Activated CD8-positive, alpha-beta T cell treated with anti-CD3 and anti-CD28 coated beads for 36 hours (primary cell): ENCODE measurements at regions not wholly inside any gene's neighbourhood (a gene's known extent, or its start where the extent isn't known, plus 50 kb on each side); places are given as distances from the start of the nearest gene placed in this dataset.
"Not testable (repeated sequence)": the region's sequence is repeated elsewhere in the genome, so short reads cannot be mapped to it uniquely, and the experiment has no call there.

Experiments
- ATAC-seq: fragments of 200-7000 bp; cut with Tn5 transposase; one replicate; pipeline ENCODE4 v1.10.0; 2021; ENCODE audit warnings: mild to moderate bottlenecking, moderate library complexity
- CTCF ChIA-PET: fragments of 350-600 bp; sonication (Branson Sonifier 250); formaldehyde crosslinking; loops from one replicate; lab custom pipeline; 2021; ENCODE audit warnings: antibody characterized with exemption; lab: Charles Lee
- POLR2A ChIA-PET: fragments of 350-600 bp; sonication (Branson Sonifier 250); formaldehyde crosslinking; loops from one replicate; lab custom pipeline; 2021; ENCODE audit warnings: antibody characterized with exemption; lab: Charles Lee
- DNase-seq: peaks from one replicate; pipeline ENCODE4 v3.0.0-alpha.2; 2020
- H3K27ac Mint-ChIP-seq: one replicate; pipeline ENCODE4 v1.8.0; 2021; ENCODE audit warnings: mild to moderate bottlenecking, mixed read lengths
- H3K27me3 Mint-ChIP-seq: one replicate; pipeline ENCODE4 v1.8.0; 2021; ENCODE audit warnings: mixed read lengths
- H3K36me3 Mint-ChIP-seq: one replicate; pipeline ENCODE4 v1.8.0; 2021; ENCODE audit warnings: low read depth, mixed read lengths
- H3K4me1 Mint-ChIP-seq: one replicate; pipeline ENCODE4 v1.8.0; 2021; ENCODE audit warnings: low read depth, mixed read lengths
- H3K4me3 Mint-ChIP-seq: one replicate; pipeline ENCODE4 v1.8.0; 2021; ENCODE audit warnings: mild to moderate bottlenecking, moderate library complexity, mixed read lengths
- H3K9me3 Mint-ChIP-seq: one replicate; pipeline ENCODE4 v1.8.0; 2021; ENCODE audit warnings: mixed read lengths
- CTCF ChIP-seq: fragments of 200-600 bp; IDR thresholded peaks from one replicate; pipeline ENCODE4 v1.8.0; 2022; ENCODE audit warnings: antibody characterized with exemption, mild to moderate bottlenecking
- intact Hi-C: fragments of 100-400 bp; cut with micrococcal nuclease; formaldehyde crosslinking; loops from one replicate; pipeline ENCODE4 v1.10.0; 2022

GRCh38 chr1:207250431-207250830, 71.0 kb upstream of the CD55 start:
- Mint-ChIP-seq H3K4me3 (no peak overlapping the region), H3K27ac (no peak overlapping the region), H3K27me3 (no peaks in the 10 kb centered on the region), H3K36me3 (peaks cover 3% of the 10 kb centered on the region), H3K4me1 (peaks cover 3% of the 10 kb centered on the region), H3K9me3 (peaks cover 11% of the 10 kb centered on the region)
- ChIA-PET POLR2A (no interaction called here), CTCF (no interaction called here)
- no peak for TF ChIP-seq CTCF
- DNase-seq (no peak), ATAC-seq (no peak)
- intact Hi-C loops: no loop called here

GRCh38 chr1:207251066-207251465, 70.4 kb upstream of the CD55 start:
- Mint-ChIP-seq H3K9me3 (peaks cover 15% of the 10 kb centered on the region), H3K27me3 (no peaks in the 10 kb centered on the region), H3K4me3 (no peak overlapping the region), H3K27ac (no peak overlapping the region), H3K36me3 (peaks cover 4% of the 10 kb centered on the region), H3K4me1 (peaks cover 2% of the 10 kb centered on the region)
- DNase-seq (no peak), ATAC-seq (no peak)
- intact Hi-C loops: no loop called here
- CTCF ChIA-PET: no interaction called here
- POLR2A ChIA-PET: no interaction called here
- no peak for TF ChIP-seq CTCF

GRCh38 chr1:207256869-207257268, 64.6 kb upstream of the CD55 start:
- POLR2A ChIA-PET: no interaction called here
- CTCF ChIA-PET: interaction anchor here (0.7 kb wide), 1 partner anchor 765 kb away, joined by 3 read pairs; no protein-coding TSS in a partner anchor
- DNase-seq: no peak
- H3K36me3 Mint-ChIP-seq: peaks cover 4% of the 10 kb centered on the region
- peaks cover 26% of the 10 kb centered on the region for H3K9me3 Mint-ChIP-seq
- no peak for ATAC-seq
- H3K4me3 Mint-ChIP-seq: no peak overlapping the region
- no peak overlapping the region for H3K27ac Mint-ChIP-seq
- H3K27me3 Mint-ChIP-seq: no peaks in the 10 kb centered on the region
- intact Hi-C loops: no loop called here
- no peaks in the 10 kb centered on the region for H3K4me1 Mint-ChIP-seq
- no peak for TF ChIP-seq CTCF

GRCh38 chr1:207259391-207259790, 62.1 kb upstream of the CD55 start:
- Mint-ChIP-seq H3K27ac (no peak overlapping the region), H3K36me3 (peaks cover 2% of the 10 kb centered on the region), H3K4me3 (no peak overlapping the region), H3K9me3 (peaks cover 21% of the 10 kb centered on the region), H3K4me1 (no peaks in the 10 kb centered on the region), H3K27me3 (no peaks in the 10 kb centered on the region)
- no peak for DNase-seq
- intact Hi-C loops: no loop called here
- no peak for ATAC-seq
- ChIA-PET POLR2A (no interaction called here), CTCF (no interaction called here)
- TF ChIP-seq CTCF: no peak

GRCh38 chr1:207261971-207262370, 59.5 kb upstream of the CD55 start:
- no peak for TF ChIP-seq CTCF
- H3K9me3 Mint-ChIP-seq: peaks cover 4% of the 10 kb centered on the region
- no peaks in the 10 kb centered on the region for H3K27me3 Mint-ChIP-seq
- no peak for ATAC-seq
- H3K36me3 Mint-ChIP-seq: no peaks in the 10 kb centered on the region
- H3K27ac Mint-ChIP-seq: no peak overlapping the region
- no peak for DNase-seq
- POLR2A ChIA-PET: no interaction called here
- intact Hi-C loops: no loop called here
- H3K4me3 Mint-ChIP-seq: no peak overlapping the region
- CTCF ChIA-PET: no interaction called here
- H3K4me1 Mint-ChIP-seq: no peaks in the 10 kb centered on the region

GRCh38 chr1:207262891-207263290, 58.6 kb upstream of the CD55 start:
- H3K9me3 Mint-ChIP-seq, DNase-seq, ATAC-seq, POLR2A ChIA-PET, intact Hi-C loops, H3K36me3 Mint-ChIP-seq, H3K4me1 Mint-ChIP-seq, CTCF ChIA-PET, H3K27ac Mint-ChIP-seq, H3K4me3 Mint-ChIP-seq, H3K27me3 Mint-ChIP-seq: not testable (repeated sequence)
